WERI-Rb-1 (cell line): ENCODE measurements at regions not wholly inside any gene's neighbourhood (a gene's known extent, or its start where the extent isn't known, plus 50 kb on each side); places are given as distances from the start of the nearest gene placed in this dataset.
"Not testable (repeated sequence)": the region's sequence is repeated elsewhere in the genome, so short reads cannot be mapped to it uniquely, and the experiment has no call there.

Experiments
- DNase-seq: peaks from one replicate; pipeline ENCODE4 v3.0.0-alpha.2; 2020
- H3K27ac ChIP-seq: fragments of 250-450 bp; sonication (Bioruptor Pico); 2 replicates; pipeline ENCODE4 v1.5.1; 2020; ENCODE audit warnings: mild to moderate bottlenecking, moderate library complexity
- H3K27me3 ChIP-seq: fragments of 250-450 bp; sonication (Bioruptor Pico); 2 replicates; pipeline ENCODE4 v1.5.1; 2021; ENCODE audit warnings: mild to moderate bottlenecking, low read depth, moderate library complexity; ENCODE audit not compliant: insufficient read depth, severe bottlenecking
- H3K36me3 ChIP-seq: fragments of 250-450 bp; sonication (Bioruptor Pico); 2 replicates; pipeline ENCODE4 v1.5.1; 2020; ENCODE audit warnings: mild to moderate bottlenecking, moderate library complexity
- H3K4me3 ChIP-seq: 2 replicates; pipeline ENCODE4 v1.5.1; 2011; ENCODE audit warnings: low read depth, mild to moderate bottlenecking, control low read depth, low read length
- H3K9me3 ChIP-seq: fragments of 250-450 bp; sonication (Bioruptor Pico); 2 replicates; pipeline ENCODE4 v1.5.1; 2021; ENCODE audit warnings: mild to moderate bottlenecking, moderate library complexity; ENCODE audit not compliant: severe bottlenecking
- TF ChIP-seq, protein P1 (sequence below): IDR thresholded peaks from 2 replicates; pipeline ENCODE4 v1.5.1; 2011; ENCODE audit warnings: low read depth, mild to moderate bottlenecking, control low read depth, inconsistent platforms, low read length

DNA sequence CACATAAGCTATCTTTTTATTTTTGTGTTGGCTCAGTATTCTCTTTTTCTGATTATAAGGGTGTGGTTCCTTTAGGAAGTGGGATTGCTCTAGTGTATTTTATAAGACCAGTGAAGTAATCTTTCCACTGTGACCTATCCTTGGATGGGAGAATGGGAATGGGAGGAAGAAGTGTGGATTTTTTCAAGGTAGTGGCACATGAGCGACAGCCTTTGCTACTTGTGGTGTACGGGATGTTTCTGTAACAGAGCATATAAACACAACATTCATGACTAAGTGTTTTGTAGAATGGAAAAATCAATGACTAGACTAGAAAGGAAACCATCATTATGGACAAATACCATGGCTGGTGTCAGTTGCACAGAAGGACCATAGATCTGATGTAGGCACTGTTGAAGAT lies 209.6 kb downstream of the GIPC2 start:
- DNase-seq: no peak
- no peaks in the 10 kb centered on the region for H3K9me3 ChIP-seq
- H3K27me3 ChIP-seq: peaks cover 13% of the 10 kb centered on the region
- TF ChIP-seq, protein P1, sequence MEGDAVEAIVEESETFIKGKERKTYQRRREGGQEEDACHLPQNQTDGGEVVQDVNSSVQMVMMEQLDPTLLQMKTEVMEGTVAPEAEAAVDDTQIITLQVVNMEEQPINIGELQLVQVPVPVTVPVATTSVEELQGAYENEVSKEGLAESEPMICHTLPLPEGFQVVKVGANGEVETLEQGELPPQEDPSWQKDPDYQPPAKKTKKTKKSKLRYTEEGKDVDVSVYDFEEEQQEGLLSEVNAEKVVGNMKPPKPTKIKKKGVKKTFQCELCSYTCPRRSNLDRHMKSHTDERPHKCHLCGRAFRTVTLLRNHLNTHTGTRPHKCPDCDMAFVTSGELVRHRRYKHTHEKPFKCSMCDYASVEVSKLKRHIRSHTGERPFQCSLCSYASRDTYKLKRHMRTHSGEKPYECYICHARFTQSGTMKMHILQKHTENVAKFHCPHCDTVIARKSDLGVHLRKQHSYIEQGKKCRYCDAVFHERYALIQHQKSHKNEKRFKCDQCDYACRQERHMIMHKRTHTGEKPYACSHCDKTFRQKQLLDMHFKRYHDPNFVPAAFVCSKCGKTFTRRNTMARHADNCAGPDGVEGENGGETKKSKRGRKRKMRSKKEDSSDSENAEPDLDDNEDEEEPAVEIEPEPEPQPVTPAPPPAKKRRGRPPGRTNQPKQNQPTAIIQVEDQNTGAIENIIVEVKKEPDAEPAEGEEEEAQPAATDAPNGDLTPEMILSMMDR: no peak
- no peak overlapping the region for H3K4me3 ChIP-seq
- no peaks in the 10 kb centered on the region for H3K36me3 ChIP-seq
- H3K27ac ChIP-seq: no peak overlapping the region

DNA sequence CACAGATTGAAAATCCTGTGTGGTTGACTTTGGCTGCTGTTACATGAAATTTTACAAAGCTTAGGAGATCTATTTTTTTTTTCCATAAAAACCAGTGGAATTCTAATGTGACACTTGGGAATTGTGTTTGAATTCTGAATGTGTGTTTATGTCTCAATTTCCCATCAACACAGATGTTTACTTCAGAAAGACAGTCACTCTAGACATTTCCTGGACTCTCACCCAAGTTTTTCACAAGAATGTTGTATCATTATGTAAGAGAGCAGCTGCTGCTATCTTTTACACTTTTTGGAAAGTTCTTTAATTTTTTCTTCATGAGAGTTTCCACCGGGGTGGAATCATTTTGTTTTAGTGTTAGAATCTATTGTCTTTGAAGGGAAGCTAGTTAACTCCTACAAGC lies 210.1 kb downstream of the GIPC2 start:
- H3K27me3 ChIP-seq: peaks cover 13% of the 10 kb centered on the region
- DNase-seq: no peak
- no peaks in the 10 kb centered on the region for H3K9me3 ChIP-seq
- no peak overlapping the region for H3K27ac ChIP-seq
- no peak overlapping the region for H3K4me3 ChIP-seq
- no peaks in the 10 kb centered on the region for H3K36me3 ChIP-seq
- TF ChIP-seq, protein P1: no peak

DNA sequence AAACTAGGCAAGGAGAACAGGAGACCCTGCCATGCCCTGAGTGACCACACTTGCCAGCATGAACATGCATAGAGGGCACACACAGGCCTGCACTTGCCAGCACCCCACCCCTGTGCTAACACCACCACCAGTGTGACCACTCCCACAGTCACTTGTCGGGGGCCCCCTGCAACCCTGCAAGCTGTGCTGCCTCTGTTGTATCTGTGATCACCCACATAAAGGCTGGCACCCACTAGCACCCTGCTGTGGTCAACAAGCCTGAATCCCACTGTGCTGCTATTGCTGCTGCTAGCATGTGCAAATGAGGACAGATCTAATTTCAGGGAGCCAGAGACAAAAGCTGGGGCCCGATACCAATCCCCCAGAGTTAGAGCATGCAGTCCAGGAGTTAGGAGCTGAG lies 217.7 kb downstream of the GIPC2 start:
- DNase-seq: no peak
- TF ChIP-seq, protein P1: no peak
- H3K9me3 ChIP-seq: peaks cover 5% of the 10 kb centered on the region
- H3K4me3 ChIP-seq: no peak overlapping the region
- H3K36me3 ChIP-seq: no peaks in the 10 kb centered on the region
- no peaks in the 10 kb centered on the region for H3K27me3 ChIP-seq
- no peak overlapping the region for H3K27ac ChIP-seq

DNA sequence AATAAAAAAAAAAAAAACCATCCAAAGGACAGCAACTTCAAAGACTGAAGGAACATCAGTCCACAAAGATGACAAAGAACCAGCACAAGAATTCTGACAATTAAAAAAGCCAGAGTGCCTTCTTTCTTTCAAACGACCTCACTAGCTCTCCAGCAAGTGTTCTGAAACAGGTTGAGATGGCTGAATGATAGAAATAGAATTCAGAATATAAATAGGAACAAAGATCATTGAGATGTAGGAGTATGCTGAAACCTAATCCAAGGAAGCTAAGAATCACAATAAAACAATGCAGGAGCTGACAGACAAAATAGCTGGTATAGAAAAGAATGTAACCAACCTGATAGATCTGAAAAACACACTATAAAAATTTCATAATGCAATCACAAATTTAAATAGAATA lies 218.2 kb downstream of the GIPC2 start:
- no peak overlapping the region for H3K27ac ChIP-seq
- H3K36me3 ChIP-seq: no peaks in the 10 kb centered on the region
- TF ChIP-seq, protein P1: no peak
- H3K9me3 ChIP-seq: peaks cover 5% of the 10 kb centered on the region
- no peaks in the 10 kb centered on the region for H3K27me3 ChIP-seq
- no peak for DNase-seq
- no peak overlapping the region for H3K4me3 ChIP-seq

DNA sequence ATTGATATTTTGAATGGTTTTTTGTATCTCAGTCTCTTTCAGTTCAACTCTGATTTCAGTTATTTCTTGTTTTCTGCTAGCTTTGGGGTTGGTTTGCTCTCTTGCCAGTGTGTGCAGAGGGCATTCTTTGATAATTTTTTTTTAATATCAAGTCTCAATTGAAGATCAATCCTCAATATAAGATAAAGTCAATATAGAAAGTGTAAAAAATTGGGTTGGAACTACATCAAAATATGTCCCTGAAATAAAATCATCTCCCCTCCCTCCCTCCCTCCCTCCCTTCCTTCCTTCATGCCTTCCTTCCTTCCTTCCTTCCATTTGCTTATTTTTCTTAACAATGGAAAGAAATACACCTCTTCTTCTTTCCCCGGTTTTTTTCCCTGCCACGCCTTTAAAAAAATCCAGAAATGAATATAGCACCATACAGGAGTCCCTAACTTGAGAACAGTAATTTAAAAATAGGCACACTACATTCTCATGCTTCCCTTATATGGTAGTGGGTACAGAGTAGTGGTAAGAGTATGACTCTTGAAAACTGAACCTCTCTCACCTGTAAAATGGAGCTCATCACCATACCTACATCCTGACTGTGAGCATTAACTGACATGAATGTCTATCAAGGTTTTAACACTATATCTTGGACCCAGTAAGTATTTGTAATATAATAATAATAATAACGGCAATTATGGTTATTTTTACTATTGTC lies 221.9 kb downstream of the GIPC2 start:
- TF ChIP-seq, protein P1: no peak
- H3K4me3 ChIP-seq: no peak overlapping the region
- no peaks in the 10 kb centered on the region for H3K36me3 ChIP-seq
- peaks cover 5% of the 10 kb centered on the region for H3K9me3 ChIP-seq
- H3K27ac ChIP-seq: no peak overlapping the region
- H3K27me3 ChIP-seq: no peaks in the 10 kb centered on the region
- no peak for DNase-seq

DNA sequence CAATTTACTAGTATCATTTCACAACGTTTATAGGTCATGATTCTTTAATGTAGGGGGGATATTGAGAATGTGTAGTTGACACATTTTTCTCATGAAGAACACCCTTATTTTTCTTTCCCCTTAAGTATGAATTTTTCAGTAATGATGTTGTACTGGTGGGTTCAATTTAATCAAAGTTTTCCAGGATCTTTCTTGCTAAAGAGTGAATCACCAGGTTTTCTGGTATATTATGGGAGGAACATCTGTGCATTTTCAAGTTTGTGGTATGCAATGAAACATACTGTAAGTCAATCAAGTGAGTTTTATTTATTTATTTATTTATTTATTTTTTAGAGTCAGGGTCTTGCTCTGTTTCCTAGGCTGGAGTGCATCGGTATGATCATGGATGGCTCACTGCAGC lies 221.2 kb upstream of the PTGFR start:
- Histone ChIP-seq H3K27ac (no peak overlapping the region), H3K36me3 (no peaks in the 10 kb centered on the region), H3K27me3 (no peaks in the 10 kb centered on the region), H3K4me3 (no peak overlapping the region), H3K9me3 (peaks cover 5% of the 10 kb centered on the region)
- DNase-seq: no peak
- TF ChIP-seq, protein P1: no peak

DNA sequence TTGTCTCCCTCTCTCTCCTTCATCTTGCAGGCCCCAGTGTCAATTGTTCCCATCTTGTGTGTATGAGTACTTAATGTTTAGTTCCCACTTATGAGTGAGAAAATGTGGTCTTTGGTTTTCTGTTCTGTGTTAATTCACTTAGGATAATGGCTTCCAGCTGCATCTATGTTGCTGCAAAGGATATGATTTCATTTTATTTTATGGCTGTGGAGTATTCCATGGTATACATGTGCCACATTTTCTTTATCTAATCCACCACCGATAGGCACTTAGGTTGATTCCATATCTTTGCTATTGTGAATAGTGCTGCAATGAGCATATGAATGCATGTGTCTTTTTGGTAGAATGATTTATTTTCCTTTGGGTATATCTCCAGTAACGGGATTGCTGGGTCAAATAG lies 219.4 kb upstream of the PTGFR start:
- DNase-seq, H3K4me3 ChIP-seq: not testable (repeated sequence)

More for the DNA sequence above, 219.4 kb upstream of the PTGFR start:
- H3K27me3 ChIP-seq, H3K9me3 ChIP-seq, H3K36me3 ChIP-seq, H3K27ac ChIP-seq: not testable (repeated sequence)
